Astrocyte of the spinal cord (primary cell): ENCODE measurements at regions not wholly inside any gene's neighbourhood (a gene's known extent, or its start where the extent isn't known, plus 50 kb on each side); places are given as distances from the start of the nearest gene placed in this dataset.

Experiments used
- DNase-seq: peaks from one replicate; pipeline ENCODE4 v3.0.0; 2011; ENCODE audit warnings: low read depth, low spot score
- H3K4me3 ChIP-seq: 2 replicates; pipeline ENCODE4 v1.5.1; 2011; ENCODE audit warnings: low read depth, mild to moderate bottlenecking, low read length, moderate library complexity
- in situ Hi-C: cut with HindIII; loops from 2 replicates; pipeline ENCODE4 v1.10.0; 2017; ENCODE audit warnings: low sequenced_read_pairs
- TF ChIP-seq, protein P1 (sequence below): IDR thresholded peaks from 2 replicates; pipeline ENCODE4 v1.5.1; 2012; ENCODE audit warnings: low read depth, mild to moderate bottlenecking, low read length, inconsistent platforms

GRCh38 chr4:138013625-138014024 lies 228.5 kb downstream of the SLC7A11 start:
- no peak overlapping the region for H3K4me3 ChIP-seq
- DNase-seq = no peak
- TF ChIP-seq, protein P1, sequence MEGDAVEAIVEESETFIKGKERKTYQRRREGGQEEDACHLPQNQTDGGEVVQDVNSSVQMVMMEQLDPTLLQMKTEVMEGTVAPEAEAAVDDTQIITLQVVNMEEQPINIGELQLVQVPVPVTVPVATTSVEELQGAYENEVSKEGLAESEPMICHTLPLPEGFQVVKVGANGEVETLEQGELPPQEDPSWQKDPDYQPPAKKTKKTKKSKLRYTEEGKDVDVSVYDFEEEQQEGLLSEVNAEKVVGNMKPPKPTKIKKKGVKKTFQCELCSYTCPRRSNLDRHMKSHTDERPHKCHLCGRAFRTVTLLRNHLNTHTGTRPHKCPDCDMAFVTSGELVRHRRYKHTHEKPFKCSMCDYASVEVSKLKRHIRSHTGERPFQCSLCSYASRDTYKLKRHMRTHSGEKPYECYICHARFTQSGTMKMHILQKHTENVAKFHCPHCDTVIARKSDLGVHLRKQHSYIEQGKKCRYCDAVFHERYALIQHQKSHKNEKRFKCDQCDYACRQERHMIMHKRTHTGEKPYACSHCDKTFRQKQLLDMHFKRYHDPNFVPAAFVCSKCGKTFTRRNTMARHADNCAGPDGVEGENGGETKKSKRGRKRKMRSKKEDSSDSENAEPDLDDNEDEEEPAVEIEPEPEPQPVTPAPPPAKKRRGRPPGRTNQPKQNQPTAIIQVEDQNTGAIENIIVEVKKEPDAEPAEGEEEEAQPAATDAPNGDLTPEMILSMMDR = no peak
- in situ Hi-C loops = no loop called here

DNA sequence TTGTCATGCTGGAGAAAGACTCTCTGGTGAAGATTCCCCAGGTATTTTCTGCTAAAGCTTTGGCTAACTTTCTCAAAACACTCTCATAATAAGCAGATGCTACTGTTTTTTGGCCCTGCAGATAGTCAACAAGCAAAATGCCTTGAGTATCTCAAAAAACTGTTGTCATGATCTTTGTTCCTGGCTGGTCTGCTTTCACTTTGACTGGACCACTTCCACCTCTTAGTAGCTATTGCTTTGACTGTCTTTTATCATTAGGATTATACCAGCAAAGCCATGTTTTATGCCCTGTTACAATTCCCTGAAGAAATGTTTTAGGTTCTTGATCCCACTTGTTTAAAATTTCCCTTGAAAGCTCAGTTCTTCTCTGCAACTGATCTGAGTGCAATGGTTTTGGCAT lies 231.5 kb downstream of the SLC7A11 start:
- TF ChIP-seq, protein P1 = no peak
- H3K4me3 ChIP-seq = no peak overlapping the region
- DNase-seq = no peak
- in situ Hi-C loops = no loop called here

DNA sequence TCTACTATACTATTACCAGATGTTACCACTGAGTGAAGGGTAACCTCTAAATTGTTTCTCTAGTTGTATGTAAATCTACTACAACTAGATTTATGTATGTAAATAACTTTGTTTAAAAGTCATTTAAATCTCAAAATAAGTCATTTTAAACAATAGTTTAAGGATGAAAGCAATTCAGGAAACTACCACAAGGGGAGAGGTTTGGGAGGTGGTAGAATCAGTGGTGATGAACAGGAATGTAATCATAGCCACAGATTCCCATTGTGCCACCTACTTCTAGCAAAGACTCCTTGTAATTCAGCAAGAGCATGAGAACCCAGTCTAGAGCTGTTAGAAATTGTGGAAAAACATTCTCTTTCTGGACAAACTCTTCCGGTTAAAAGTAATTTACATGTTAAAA lies 234.6 kb downstream of the SLC7A11 start:
- in situ Hi-C loops = no loop called here
- H3K4me3 ChIP-seq = no peak overlapping the region
- DNase-seq = peak; percentile 5
- TF ChIP-seq, protein P1 = peak; percentile 31

DNA sequence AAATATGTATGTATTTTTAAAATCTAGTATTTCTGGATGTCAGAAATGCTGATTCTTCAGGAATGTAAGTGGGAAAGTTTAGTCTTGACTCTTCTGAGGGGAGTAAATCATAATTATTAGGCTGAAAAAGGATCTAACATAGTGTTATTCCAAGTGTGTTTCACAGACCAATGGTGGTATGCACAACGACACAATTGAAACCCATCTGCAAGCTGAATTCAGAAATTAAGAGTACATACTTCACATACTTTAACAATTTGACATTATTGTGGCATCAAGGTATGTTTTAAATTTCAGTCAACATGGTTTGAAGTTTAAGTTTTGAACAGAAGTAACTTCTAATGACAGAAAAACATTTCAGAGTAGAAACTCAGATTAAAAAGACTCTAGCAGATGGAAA lies 236.7 kb downstream of the SLC7A11 start:
- no peak overlapping the region for H3K4me3 ChIP-seq
- no peak for DNase-seq
- TF ChIP-seq, protein P1 = no peak
- in situ Hi-C loops = no loop called here

GRCh38 chr4:138003248-138003647 lies 238.9 kb downstream of the SLC7A11 start:
- peak; percentile 53 for DNase-seq

GRCh38 chr4:137998666-137999429 lies 243.3 kb downstream of the SLC7A11 start:
- H3K4me3 ChIP-seq = no peak overlapping the region
- in situ Hi-C loops = no loop called here
- DNase-seq = peak; percentile 75
- TF ChIP-seq, protein P1 = no peak

More at GRCh38 chr4:138003248-138003647, 238.9 kb downstream of the SLC7A11 start:
- TF ChIP-seq, protein P1 = no peak
- H3K4me3 ChIP-seq = no peak overlapping the region
- in situ Hi-C loops = no loop called here
